ENCODE measurements at regions not wholly inside any gene's neighbourhood (a gene's known extent, or its start where the extent isn't known, plus 50 kb on each side); places are given as distances from the start of the nearest gene placed in this dataset.
"Not testable (repeated sequence)": the region's sequence is repeated elsewhere in the genome, so short reads cannot be mapped to it uniquely, and the experiment has no call there.

GRCh38 chr16:63145411-63145810 lies 1109.2 kb upstream of the CDH8 start:
- no peak for DNase-seq (ENCODE audit: low read depth)

GRCh38 chr16:63135069-63135468 lies 1098.8 kb upstream of the CDH8 start:
- no peak for DNase-seq (ENCODE audit: low read depth)

- DNase-seq (ENCODE audit: low read depth) = no peak
These were observed 1095.3 kb upstream of the CDH8 start for GRCh38 chr16:63131503-63131902.

GRCh38 chr16:63130942-63131341 lies 1094.7 kb upstream of the CDH8 start:
- DNase-seq (ENCODE audit: low read depth) = no peak

- DNase-seq (ENCODE audit: low read depth) = peak; percentile 22
These were observed 1093.3 kb upstream of the CDH8 start for GRCh38 chr16:63129411-63130125.

GRCh38 chr16:63119905-63120304 lies 1083.7 kb upstream of the CDH8 start:
- DNase-seq (ENCODE audit: low read depth) = not testable (repeated sequence)

- DNase-seq (ENCODE audit: low read depth) = no peak
These were observed 1063.8 kb upstream of the CDH8 start for GRCh38 chr16:63100082-63100481.

GRCh38 chr16:63096857-63097256 lies 1060.6 kb upstream of the CDH8 start:
- no peak for DNase-seq (ENCODE audit: low read depth)

- DNase-seq (ENCODE audit: low read depth) = no peak
These were observed 1056.5 kb upstream of the CDH8 start for GRCh38 chr16:63092736-63093135.

GRCh38 chr16:63082101-63082500 lies 1045.9 kb upstream of the CDH8 start:
- DNase-seq (ENCODE audit: low read depth) = no peak

GRCh38 chr16:63080746-63081145 lies 1044.5 kb upstream of the CDH8 start:
- DNase-seq (ENCODE audit: low read depth) = no peak

- no peak for DNase-seq (ENCODE audit: low read depth)
These were observed 1032.8 kb upstream of the CDH8 start for GRCh38 chr16:63069047-63069446.

GRCh38 chr16:63067141-63067540 lies 1030.9 kb upstream of the CDH8 start:
- no peak for DNase-seq (ENCODE audit: low read depth)

GRCh38 chr16:63066552-63066951 lies 1030.3 kb upstream of the CDH8 start:
- DNase-seq (ENCODE audit: low read depth) = no peak

GRCh38 chr16:63061319-63061718 lies 1025.1 kb upstream of the CDH8 start:
- no peak for DNase-seq (ENCODE audit: low read depth)

- no peak for DNase-seq (ENCODE audit: low read depth)
These were observed 1023.4 kb upstream of the CDH8 start for GRCh38 chr16:63059676-63060075.

GRCh38 chr16:63057341-63057740 lies 1021.1 kb upstream of the CDH8 start:
- no peak for DNase-seq (ENCODE audit: low read depth)

GRCh38 chr16:63050391-63050790 lies 1014.2 kb upstream of the CDH8 start:
- no peak for DNase-seq (ENCODE audit: low read depth)

GRCh38 chr16:63038397-63039106 lies 1002.3 kb upstream of the CDH8 start:
- DNase-seq (ENCODE audit: low read depth) = no peak

GRCh38 chr16:63037761-63038396 lies 1001.6 kb upstream of the CDH8 start:
- no peak for DNase-seq (ENCODE audit: low read depth)

GRCh38 chr16:63018581-63019223 lies 982.5 kb upstream of the CDH8 start:
- DNase-seq (ENCODE audit: low read depth) = no peak

GRCh38 chr16:63008688-63009087 lies 972.5 kb upstream of the CDH8 start:
- no peak for DNase-seq (ENCODE audit: low read depth)

GRCh38 chr16:63005356-63005755 lies 969.1 kb upstream of the CDH8 start:
- DNase-seq (ENCODE audit: low read depth) = no peak
